Transverse colon (tissue), 3 donors: ENCODE measurements at regions not wholly inside any gene's neighbourhood (a gene's known extent, or its start where the extent isn't known, plus 50 kb on each side); places are given as distances from the start of the nearest gene placed in this dataset.

Source experiments
- POLR2A ChIP-seq: fragments of 450-650 bp; IDR thresholded peaks from one replicate; pipeline ENCODE4 v1.6.1; 2016; ENCODE audit warnings: antibody characterized with exemption, mild to moderate bottlenecking, moderate library complexity
- TF ChIP-seq, protein P1 (sequence below), 5 experiments: fragments of 200-600 bp in 3 of 5; fragments of 450-650 bp in 2 of 5; sonication (generic) in 3 of 5; IDR thresholded peaks; 1 replicate in 2 of 5; 2 replicates in 3 of 5; pipeline ENCODE4 v1.5.1; 2016 to 2017; ENCODE audit warnings: antibody characterized with exemption in 5 of 5, inconsistent platforms in 3 of 5, mild to moderate bottlenecking in 2 of 5, moderate library complexity in 1 of 5

DNA sequence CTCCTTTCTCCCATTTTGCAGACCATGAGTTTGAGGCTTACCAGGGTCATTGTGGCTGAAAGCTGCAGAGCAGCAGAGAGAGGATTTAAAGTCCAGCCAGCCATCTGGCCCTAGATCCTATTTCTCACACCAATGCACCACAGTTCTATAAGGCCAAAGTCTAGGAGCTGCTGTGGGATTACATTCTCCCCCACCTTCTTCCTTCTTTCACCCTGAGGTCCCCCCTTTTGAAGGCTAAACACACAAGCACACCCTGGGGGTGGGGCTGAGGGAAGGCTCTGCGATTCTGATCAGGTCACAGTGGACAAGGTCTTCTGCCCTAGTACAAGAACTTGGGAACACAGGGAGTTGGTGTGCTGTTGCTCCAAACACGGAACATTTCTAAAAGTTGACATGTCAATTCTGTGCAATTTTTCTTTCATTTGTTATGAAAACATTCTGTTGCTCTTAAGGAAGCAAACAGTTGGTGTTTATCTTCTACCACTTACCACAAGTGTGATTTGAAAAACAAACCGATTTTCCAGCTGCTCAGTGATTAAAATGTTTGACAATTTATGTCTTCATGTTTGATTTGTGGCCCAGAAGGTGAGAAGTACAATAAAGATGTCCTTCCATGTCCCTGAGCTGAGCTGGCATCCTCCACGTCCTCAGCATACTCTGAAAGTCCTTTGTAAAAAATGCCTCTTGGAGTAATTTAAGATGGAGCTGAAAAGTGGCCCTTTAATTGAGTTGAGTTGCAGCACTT lies 271.6 kb upstream of the PPP2R2D start:
- TF ChIP-seq, protein P1, sequence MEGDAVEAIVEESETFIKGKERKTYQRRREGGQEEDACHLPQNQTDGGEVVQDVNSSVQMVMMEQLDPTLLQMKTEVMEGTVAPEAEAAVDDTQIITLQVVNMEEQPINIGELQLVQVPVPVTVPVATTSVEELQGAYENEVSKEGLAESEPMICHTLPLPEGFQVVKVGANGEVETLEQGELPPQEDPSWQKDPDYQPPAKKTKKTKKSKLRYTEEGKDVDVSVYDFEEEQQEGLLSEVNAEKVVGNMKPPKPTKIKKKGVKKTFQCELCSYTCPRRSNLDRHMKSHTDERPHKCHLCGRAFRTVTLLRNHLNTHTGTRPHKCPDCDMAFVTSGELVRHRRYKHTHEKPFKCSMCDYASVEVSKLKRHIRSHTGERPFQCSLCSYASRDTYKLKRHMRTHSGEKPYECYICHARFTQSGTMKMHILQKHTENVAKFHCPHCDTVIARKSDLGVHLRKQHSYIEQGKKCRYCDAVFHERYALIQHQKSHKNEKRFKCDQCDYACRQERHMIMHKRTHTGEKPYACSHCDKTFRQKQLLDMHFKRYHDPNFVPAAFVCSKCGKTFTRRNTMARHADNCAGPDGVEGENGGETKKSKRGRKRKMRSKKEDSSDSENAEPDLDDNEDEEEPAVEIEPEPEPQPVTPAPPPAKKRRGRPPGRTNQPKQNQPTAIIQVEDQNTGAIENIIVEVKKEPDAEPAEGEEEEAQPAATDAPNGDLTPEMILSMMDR (IDR thresholded peaks at IDR 0.05): no peak
- no peak for TF ChIP-seq POLR2A
